Caki2 (cell line): ENCODE measurements at regions not wholly inside any gene's neighbourhood (a gene's known extent, or its start where the extent isn't known, plus 50 kb on each side); places are given as distances from the start of the nearest gene placed in this dataset.
"Not testable (repeated sequence)": the region's sequence is repeated elsewhere in the genome, so short reads cannot be mapped to it uniquely, and the experiment has no call there.

Experiments
- DNase-seq: peaks from one replicate; pipeline ENCODE4 v3.0.0-alpha.2; 2015; ENCODE audit warnings: low read depth
- in situ Hi-C: cut with HindIII; loops from 2 replicates; pipeline ENCODE4 v1.10.0; 2016; ENCODE audit warnings: low sequenced_read_pairs, low pct_unique_long_range_greater_than_20kb, mixed read lengths

DNA sequence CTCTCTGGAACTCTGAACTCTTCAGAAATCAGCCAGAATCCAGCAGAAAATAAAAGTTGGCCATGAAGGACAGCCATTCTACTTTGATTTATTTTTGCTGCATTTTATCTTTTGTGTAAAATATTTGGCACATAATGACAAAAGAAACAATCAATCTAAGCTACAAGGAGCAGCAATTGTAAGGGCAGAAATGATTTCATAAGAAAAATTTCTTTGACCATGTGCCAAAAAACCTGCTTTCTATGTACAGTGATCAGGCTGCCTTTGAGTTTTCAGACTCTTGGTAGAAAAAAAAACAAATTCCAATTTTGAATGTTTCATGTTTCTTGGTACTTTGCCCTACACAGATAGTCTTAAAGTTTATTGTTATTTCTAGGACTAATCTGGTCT, 69.8 kb upstream of the SLC1A3 start:
- no peak for DNase-seq
- in situ Hi-C loops: no loop called here

DNA sequence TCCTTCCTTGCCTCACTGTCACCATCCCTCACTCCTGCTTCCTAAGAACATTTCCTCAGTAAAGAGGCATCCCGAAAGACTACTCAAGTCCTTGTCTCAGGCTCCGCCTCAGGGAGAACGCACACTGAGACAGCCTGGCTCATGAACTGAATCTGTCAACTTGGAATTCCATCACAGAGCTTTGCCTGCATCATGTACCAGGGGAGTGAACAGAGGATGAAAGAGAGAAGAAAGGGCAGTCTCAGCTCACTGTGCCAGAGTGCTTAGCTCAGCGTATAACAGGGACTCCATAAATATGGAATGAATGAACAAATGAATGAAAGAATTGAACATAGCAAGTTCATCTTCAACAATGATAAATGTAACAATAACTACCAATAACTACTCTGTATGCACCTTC, 68.7 kb upstream of the SLC1A3 start:
- in situ Hi-C loops: no loop called here
- DNase-seq: no peak

DNA sequence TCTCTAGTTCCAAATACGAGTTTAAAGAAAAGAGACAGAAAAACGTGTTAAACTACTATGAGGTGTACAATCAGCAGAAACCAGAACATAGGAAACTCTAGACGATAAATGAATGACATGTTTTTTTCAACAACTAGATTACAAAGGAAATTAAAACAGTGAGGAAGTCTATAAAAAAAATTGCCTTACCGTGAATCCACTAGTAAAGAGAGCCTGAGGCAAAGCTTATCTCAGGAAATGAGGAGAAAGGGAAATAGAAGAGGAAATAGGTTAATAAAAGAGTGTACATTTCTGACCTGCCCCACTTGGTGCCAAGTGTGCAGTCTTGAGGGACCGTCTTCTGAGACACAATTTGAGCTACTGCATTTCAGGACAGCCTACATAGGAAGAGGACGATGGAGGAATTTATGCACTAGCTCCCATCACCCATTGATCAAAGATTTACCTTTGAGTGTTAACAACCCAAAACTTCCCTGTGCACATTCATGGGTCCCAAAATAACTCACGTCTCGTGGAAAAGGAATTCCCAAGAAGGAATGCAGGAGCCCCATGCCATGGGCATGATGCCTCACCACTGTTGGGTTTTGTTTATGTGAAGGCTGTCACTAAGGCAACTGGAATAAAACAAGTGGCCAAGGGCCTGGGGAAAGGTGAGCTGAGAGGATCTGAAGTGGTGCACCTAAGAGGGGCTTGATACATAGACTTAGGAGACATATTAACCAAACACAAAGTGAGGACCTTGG, 53.6 kb upstream of the SLC1A3 start:
- in situ Hi-C loops: no loop called here
- no peak for DNase-seq

DNA sequence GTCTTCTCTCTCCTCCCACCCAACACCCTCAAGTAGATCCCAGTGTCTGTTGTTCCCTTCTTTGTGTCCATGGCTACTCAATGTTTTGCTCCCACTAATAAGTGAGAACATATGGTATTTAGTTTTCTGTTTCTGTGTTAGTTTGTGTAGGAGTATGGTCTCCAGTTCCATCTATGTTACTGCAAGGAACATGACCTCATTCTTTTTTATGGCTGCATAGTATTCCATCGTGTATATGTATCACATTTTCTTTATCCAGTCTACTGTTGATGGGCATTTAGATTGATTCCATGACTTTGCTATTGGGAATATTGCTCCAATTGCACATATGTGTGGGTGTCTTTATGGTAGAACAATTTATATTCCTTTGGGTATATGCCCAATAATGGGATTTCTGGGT, 51.4 kb upstream of the SLC1A3 start:
- in situ Hi-C loops: not testable (repeated sequence)

More for the DNA sequence above, 51.4 kb upstream of the SLC1A3 start:
- not testable (repeated sequence) for DNase-seq
